CD4-positive, CD25-positive, alpha-beta regulatory T cell (primary cell): ENCODE measurements at regions not wholly inside any gene's neighbourhood (a gene's known extent, or its start where the extent isn't known, plus 50 kb on each side); places are given as distances from the start of the nearest gene placed in this dataset.

ENCODE experiments used
- ATAC-seq, 2 donors: fragments of 150-1000 bp; cut with Tn5 transposase; one replicate each; pipeline ENCODE4 v1.10.0; 2021; ENCODE audit warnings: low read depth in 2 of 2, moderate number of reproducible peaks in 2 of 2, moderate library complexity in 1 of 2
- DNase-seq, 3 donors: peaks; one replicate each; pipeline versions ENCODE4 v3.0.0 to v3.0.0-alpha.2; 2012 to 2022; ENCODE audit warnings: mixed read lengths in 1 of 3
- H3K27ac ChIP-seq: one replicate; pipeline ENCODE4 v1.7.0; 2013; ENCODE audit warnings: mild to moderate bottlenecking, low read length; ENCODE audit not compliant: insufficient read depth, poor library complexity, severe bottlenecking
- H3K27me3 ChIP-seq: one replicate; pipeline ENCODE4 v1.7.0; 2013; ENCODE audit warnings: low read length; ENCODE audit not compliant: control insufficient read depth, insufficient read depth
- H3K36me3 ChIP-seq: one replicate; pipeline ENCODE4 v1.7.0; 2013; ENCODE audit warnings: mild to moderate bottlenecking, low read length, moderate library complexity; ENCODE audit not compliant: control insufficient read depth, insufficient read depth
- H3K4me1 ChIP-seq: 2 replicates; pipeline ENCODE4 v1.7.0; 2013; ENCODE audit warnings: mild to moderate bottlenecking, low read length; ENCODE audit not compliant: insufficient read depth, control insufficient read depth, poor library complexity, severe bottlenecking
- H3K4me3 ChIP-seq: one replicate; pipeline ENCODE4 v1.7.0; 2013; ENCODE audit warnings: low read depth, mild to moderate bottlenecking, low read length, moderate library complexity
- H3K9me3 ChIP-seq, 2 experiments: 1 replicate in 1 of 2; 2 replicates in 1 of 2; pipeline ENCODE4 v1.7.0; 2013; ENCODE audit warnings: low read length in 2 of 2, mild to moderate bottlenecking in 1 of 2, moderate library complexity in 1 of 2; ENCODE audit not compliant: control insufficient read depth in 2 of 2
- H3K27ac Mint-ChIP-seq, 3 donors: one replicate each; pipeline ENCODE4 v1.8.0; 2020 to 2022; ENCODE audit warnings: mild to moderate bottlenecking in 3 of 3, mixed read lengths in 3 of 3, moderate library complexity in 2 of 3
- H3K27me3 Mint-ChIP-seq: one replicate; pipeline ENCODE4 v1.8.0; 2022; ENCODE audit warnings: mild to moderate bottlenecking, mixed read lengths
- H3K36me3 Mint-ChIP-seq: one replicate; pipeline ENCODE4 v1.8.0; 2020; ENCODE audit warnings: mixed read lengths
- H3K4me1 Mint-ChIP-seq, 4 donors: one replicate each; pipeline ENCODE4 v1.8.0; 2020 to 2022; ENCODE audit warnings: mixed read lengths in 4 of 4, mild to moderate bottlenecking in 1 of 4
- H3K4me3 Mint-ChIP-seq, 4 donors: one replicate each; pipeline ENCODE4 v1.8.0; 2020 to 2022; ENCODE audit warnings: mild to moderate bottlenecking in 4 of 4, mixed read lengths in 4 of 4, moderate library complexity in 3 of 4
- H3K9me3 Mint-ChIP-seq, 7 donors: one replicate each; pipeline ENCODE4 v1.8.0; 2020 to 2022; ENCODE audit warnings: mixed read lengths in 7 of 7, mild to moderate bottlenecking in 3 of 7, moderate library complexity in 2 of 7

- H3K4me1 ChIP-seq: no peaks in the 10 kb centered on the region
- Mint-ChIP-seq H3K27me3 (peaks cover 7% of the 10 kb centered on the region), H3K36me3 (no peaks in the 10 kb centered on the region), H3K4me1 (no peaks in the 10 kb centered on the region), H3K4me3 (no peak overlapping the region), H3K9me3 (peaks cover 0 to 2% (median 0%) of the 10 kb centered on the region in 7 donors), H3K27ac (peak overlapping the region in 1 of 3 donors; percentile 17)
- H3K27me3 ChIP-seq: no peaks in the 10 kb centered on the region
- no peak overlapping the region for H3K4me3 ChIP-seq
- ATAC-seq: no peak
- no peak for DNase-seq
- no peaks in the 10 kb centered on the region for H3K36me3 ChIP-seq
- H3K27ac ChIP-seq: no peak overlapping the region
- H3K9me3 ChIP-seq: no peaks in the 10 kb centered on the region
These were observed 139.9 kb downstream of the MRM1 start for GRCh38 chr17:36741019-36741902.

GRCh38 chr17:36742267-36743000 is 141.1 kb downstream of the MRM1 start:
- ATAC-seq: no peak

GRCh38 chr17:36743130-36743529 is 141.7 kb downstream of the MRM1 start:
- Histone ChIP-seq H3K27me3 (no peaks in the 10 kb centered on the region), H3K4me1 (no peaks in the 10 kb centered on the region), H3K4me3 (no peak overlapping the region), H3K36me3 (no peaks in the 10 kb centered on the region), H3K9me3 (no peaks in the 10 kb centered on the region), H3K27ac (no peak overlapping the region)
- DNase-seq (no peak), ATAC-seq (no peak)
- peaks cover 6% of the 10 kb centered on the region for H3K27me3 Mint-ChIP-seq
- peaks cover 0 to 2% (median 0%) of the 10 kb centered on the region in 7 donors for H3K9me3 Mint-ChIP-seq
- H3K4me3 Mint-ChIP-seq: no peak overlapping the region
- H3K27ac Mint-ChIP-seq: no peak overlapping the region
- no peaks in the 10 kb centered on the region for H3K36me3 Mint-ChIP-seq
- H3K4me1 Mint-ChIP-seq: no peaks in the 10 kb centered on the region

More at GRCh38 chr17:36742267-36743000, 141.1 kb downstream of the MRM1 start:
- no peaks in the 10 kb centered on the region for H3K36me3 ChIP-seq
- H3K9me3 Mint-ChIP-seq: peaks cover 0 to 2% (median 0%) of the 10 kb centered on the region in 7 donors
- no peaks in the 10 kb centered on the region for H3K27me3 ChIP-seq
- no peak overlapping the region for H3K4me3 ChIP-seq
- DNase-seq: no peak
- no peaks in the 10 kb centered on the region for H3K9me3 ChIP-seq
- H3K36me3 Mint-ChIP-seq: no peaks in the 10 kb centered on the region
- H3K4me1 Mint-ChIP-seq: no peaks in the 10 kb centered on the region
- peaks cover 7% of the 10 kb centered on the region for H3K27me3 Mint-ChIP-seq
- no peaks in the 10 kb centered on the region for H3K4me1 ChIP-seq
- H3K27ac ChIP-seq: no peak overlapping the region
- no peak overlapping the region for H3K4me3 Mint-ChIP-seq
- no peak overlapping the region for H3K27ac Mint-ChIP-seq

- H3K27me3 ChIP-seq: no peaks in the 10 kb centered on the region
- H3K27ac ChIP-seq: no peak overlapping the region
- H3K4me3 ChIP-seq: no peak overlapping the region
- H3K9me3 Mint-ChIP-seq: peaks cover 0 to 2% (median 0%) of the 10 kb centered on the region in 7 donors
- no peaks in the 10 kb centered on the region for H3K4me1 ChIP-seq
- DNase-seq (no peak), ATAC-seq (no peak)
- no peaks in the 10 kb centered on the region for H3K36me3 Mint-ChIP-seq
- H3K4me1 Mint-ChIP-seq: no peaks in the 10 kb centered on the region
- H3K27ac Mint-ChIP-seq: no peak overlapping the region
- no peaks in the 10 kb centered on the region for H3K36me3 ChIP-seq
- no peak overlapping the region for H3K4me3 Mint-ChIP-seq
- H3K27me3 Mint-ChIP-seq: peaks cover 8% of the 10 kb centered on the region
- H3K9me3 ChIP-seq: no peaks in the 10 kb centered on the region
These were observed 145.1 kb downstream of the MRM1 start for GRCh38 chr17:36746381-36747053.

GRCh38 chr17:36747861-36748260 is 146.5 kb downstream of the MRM1 start:
- no peaks in the 10 kb centered on the region for H3K4me1 Mint-ChIP-seq
- no peak overlapping the region for H3K27ac Mint-ChIP-seq
- no peak overlapping the region for H3K27ac ChIP-seq
- H3K36me3 ChIP-seq: no peaks in the 10 kb centered on the region
- ATAC-seq (no peak), DNase-seq (no peak)
- no peaks in the 10 kb centered on the region for H3K36me3 Mint-ChIP-seq
- no peaks in the 10 kb centered on the region for H3K4me1 ChIP-seq
- H3K27me3 Mint-ChIP-seq: peaks cover 8% of the 10 kb centered on the region
- no peak overlapping the region for H3K4me3 ChIP-seq
- no peak overlapping the region for H3K4me3 Mint-ChIP-seq
- H3K27me3 ChIP-seq: no peaks in the 10 kb centered on the region
- H3K9me3 Mint-ChIP-seq: peaks cover 0 to 2% (median 0%) of the 10 kb centered on the region in 7 donors
- no peaks in the 10 kb centered on the region for H3K9me3 ChIP-seq

- ATAC-seq: no peak
- no peak overlapping the region for H3K27ac Mint-ChIP-seq
- no peak overlapping the region for H3K4me3 Mint-ChIP-seq
- DNase-seq: no peak
- Histone ChIP-seq H3K36me3 (no peaks in the 10 kb centered on the region), H3K4me1 (no peaks in the 10 kb centered on the region), H3K9me3 (no peaks in the 10 kb centered on the region), H3K27ac (no peak overlapping the region), H3K27me3 (no peaks in the 10 kb centered on the region), H3K4me3 (no peak overlapping the region)
- peaks cover 8% of the 10 kb centered on the region for H3K27me3 Mint-ChIP-seq
- peaks cover 0 to 2% (median 0%) of the 10 kb centered on the region in 7 donors for H3K9me3 Mint-ChIP-seq
- H3K4me1 Mint-ChIP-seq: no peaks in the 10 kb centered on the region
- H3K36me3 Mint-ChIP-seq: no peaks in the 10 kb centered on the region
These were observed 146.9 kb downstream of the MRM1 start for GRCh38 chr17:36748272-36748671.

GRCh38 chr17:36749493-36749892 is 148.1 kb downstream of the MRM1 start:
- H3K9me3 Mint-ChIP-seq: peaks cover 0 to 4% (median 0%) of the 10 kb centered on the region in 7 donors
- ATAC-seq (no peak), DNase-seq (no peak)
- no peak overlapping the region for H3K4me3 Mint-ChIP-seq
- H3K27me3 Mint-ChIP-seq: peaks cover 8% of the 10 kb centered on the region
- Histone ChIP-seq H3K27ac (no peak overlapping the region), H3K36me3 (no peaks in the 10 kb centered on the region), H3K27me3 (no peaks in the 10 kb centered on the region), H3K4me1 (no peaks in the 10 kb centered on the region), H3K9me3 (no peaks in the 10 kb centered on the region), H3K4me3 (no peak overlapping the region)
- peaks cover 0 to 3% (median 0%) of the 10 kb centered on the region in 4 donors for H3K4me1 Mint-ChIP-seq
- H3K27ac Mint-ChIP-seq: no peak overlapping the region
- H3K36me3 Mint-ChIP-seq: no peaks in the 10 kb centered on the region
